H1 (cell line): ENCODE measurements at regions not wholly inside any gene's neighbourhood (a gene's known extent, or its start where the extent isn't known, plus 50 kb on each side); places are given as distances from the start of the nearest gene placed in this dataset.

ENCODE experiments used
- CTCF ChIA-PET: fragments of 300-600 bp; sonication (Branson Sonifier 250); formaldehyde crosslinking; loops from one replicate; lab custom pipeline; 2021; ENCODE audit not compliant: partially characterized antibody; lab: Charles Lee
- POLR2A ChIA-PET: fragments of 300-600 bp; sonication (Branson Sonifier 250); formaldehyde crosslinking; loops from one replicate; lab custom pipeline; 2021; ENCODE audit warnings: inconsistent platforms; ENCODE audit not compliant: partially characterized antibody; lab: Charles Lee
- DNase-seq, 2 experiments: peaks; one replicate each; pipeline versions ENCODE4 v3.0.0 to v3.0.0-alpha.2; 2010 to 2022; ENCODE audit warnings: low spot score in 2 of 2, low read depth in 1 of 2, mixed read lengths in 1 of 2
- FAIRE-seq: peaks from 2 replicates; lab custom pipeline; 2011; peaks lifted over from hg19 to GRCh38; lab: Jason Lieb, UNC
- H2AFZ ChIP-seq: 2 replicates; pipeline ENCODE4 v1.8.1; 2012; ENCODE audit warnings: low read length, inconsistent platforms
- H2AK5ac ChIP-seq: 2 replicates; pipeline ENCODE4 v1.6.1; 2013; ENCODE audit warnings: low read depth, low read length
- H2BK120ac ChIP-seq: replicated peaks from 2 replicates; pipeline ENCODE3; 2013; ENCODE audit warnings: low read depth, low read length, inconsistent platforms
- H2BK12ac ChIP-seq: 2 replicates; pipeline ENCODE4 v1.6.1; 2013; ENCODE audit warnings: low read depth, low read length
- H2BK15ac ChIP-seq: 2 replicates; pipeline ENCODE4 v1.6.1; 2013; ENCODE audit warnings: low read length
- H2BK20ac ChIP-seq: 2 replicates; pipeline ENCODE4 v1.6.1; 2013; ENCODE audit warnings: low read length
- H2BK5ac ChIP-seq: 2 replicates; pipeline ENCODE4 v1.6.1; 2013; ENCODE audit warnings: low read depth, low read length
- H3K14ac ChIP-seq: 2 replicates; pipeline ENCODE4 v1.6.1; 2013; ENCODE audit warnings: inconsistent platforms; ENCODE audit not compliant: insufficient read length
- H3K18ac ChIP-seq: 2 replicates; pipeline ENCODE4 v1.6.1; 2013; ENCODE audit warnings: low read length; ENCODE audit errors: extremely low read depth
- H3K23ac ChIP-seq: 2 replicates; pipeline ENCODE4 v1.6.1; 2013; ENCODE audit warnings: inconsistent platforms; ENCODE audit not compliant: insufficient read length
- H3K23me2 ChIP-seq: 2 replicates; pipeline ENCODE4 v1.6.1; 2013; ENCODE audit warnings: low read depth, low read length
- H3K27ac ChIP-seq: 2 replicates; pipeline ENCODE4 v1.6.1; 2011; ENCODE audit warnings: low read depth, low read length, inconsistent platforms
- H3K27me3 ChIP-seq, 4 experiments: replicated peaks in 1 of 4; 1 replicate in 1 of 4; 2 replicates in 3 of 4; pipeline versions ENCODE4 v1.6.1 to v1.8.1; 2011 to 2013; ENCODE audit warnings: low read length in 3 of 4, mild to moderate bottlenecking in 3 of 4, inconsistent platforms in 2 of 4, mixed read lengths in 2 of 4, moderate library complexity in 1 of 4; ENCODE audit not compliant: control insufficient read depth in 3 of 4, insufficient read depth in 3 of 4; ENCODE audit errors: extremely low read depth in 1 of 4
- H3K36me3 ChIP-seq, 4 experiments: 2 replicates each; pipeline versions ENCODE4 v1.6.1 to v1.8.1; 2011 to 2013; ENCODE audit warnings: mild to moderate bottlenecking in 4 of 4, low read length in 3 of 4, moderate library complexity in 2 of 4, control low read depth in 1 of 4, inconsistent platforms in 1 of 4; ENCODE audit not compliant: insufficient read depth in 4 of 4, control insufficient read depth in 2 of 4
- H3K4ac ChIP-seq: replicated peaks from 2 replicates; pipeline ENCODE3; 2013; ENCODE audit warnings: low read length, low read depth, mixed read lengths, inconsistent platforms; ENCODE audit not compliant: insufficient read length
- H3K4me1 ChIP-seq, 4 experiments: replicated peaks in 1 of 4; 1 replicate in 1 of 4; 2 replicates in 3 of 4; pipeline versions ENCODE4 v1.6.1 to v1.8.1; 2011 to 2013; ENCODE audit warnings: low read length in 3 of 4, inconsistent platforms in 2 of 4, mixed read lengths in 1 of 4; ENCODE audit not compliant: insufficient read depth in 4 of 4, control insufficient read depth in 3 of 4
- H3K4me2 ChIP-seq, 2 experiments: 2 replicates each; pipeline versions ENCODE4 v1.6.1 to v1.8.1; 2011 to 2013; ENCODE audit warnings: low read depth in 2 of 2, low read length in 2 of 2, control low read depth in 1 of 2, inconsistent platforms in 1 of 2, mild to moderate bottlenecking in 1 of 2; ENCODE audit not compliant: insufficient read depth in 1 of 2
- H3K4me3 ChIP-seq, 4 experiments: fragments of 200-600, 300-600 bp in 1 of 4; sonication (generic), shearing (Covaris generic), sonication (Bioruptor Twin) in 1 of 4; 2 replicates each; pipeline versions ENCODE4 v1.5.1 to v1.8.1; 2011 to 2016; ENCODE audit warnings: low read length in 4 of 4, low read depth in 3 of 4, control low read depth in 2 of 4, inconsistent platforms in 2 of 4, mild to moderate bottlenecking in 2 of 4, mixed read lengths in 1 of 4, moderate library complexity in 1 of 4; ENCODE audit not compliant: insufficient read depth in 2 of 4; ENCODE audit errors: extremely low read depth in 1 of 4
- H3K56ac ChIP-seq: replicated peaks from 2 replicates; pipeline ENCODE3; 2013; ENCODE audit warnings: low read depth, mild to moderate bottlenecking, mixed read lengths, low read length, inconsistent platforms; ENCODE audit not compliant: insufficient read length
- H3K79me1 ChIP-seq: 2 replicates; pipeline ENCODE4 v1.6.1; 2013; ENCODE audit warnings: low read depth, low read length, control low read depth
- H3K79me2 ChIP-seq, 2 experiments: 2 replicates each; pipeline versions ENCODE4 v1.6.1 to v1.8.1; 2012 to 2013; ENCODE audit warnings: low read length in 2 of 2, mild to moderate bottlenecking in 2 of 2, inconsistent platforms in 1 of 2; ENCODE audit not compliant: insufficient read depth in 2 of 2, control insufficient read depth in 1 of 2
- H3K9ac ChIP-seq, 4 experiments: replicated peaks in 1 of 4; 1 replicate in 1 of 4; 2 replicates in 3 of 4; pipeline versions ENCODE4 v1.6.1 to v1.8.1; 2011 to 2013; ENCODE audit warnings: low read depth in 3 of 4, low read length in 3 of 4, control low read depth in 2 of 4, mild to moderate bottlenecking in 2 of 4, moderate library complexity in 2 of 4, inconsistent platforms in 1 of 4; ENCODE audit errors: extremely low read depth in 1 of 4
- H3K9me3 ChIP-seq, 2 experiments: 2 replicates each; pipeline versions ENCODE4 v1.6.1 to v1.8.1; 2012 to 2013; ENCODE audit warnings: mild to moderate bottlenecking in 2 of 2, moderate library complexity in 2 of 2, control low read depth in 1 of 2, inconsistent platforms in 1 of 2, low read depth in 1 of 2, low read length in 1 of 2, mixed read lengths in 1 of 2; ENCODE audit not compliant: insufficient read depth in 2 of 2
- H4K20me1 ChIP-seq, 2 experiments: replicated peaks in 1 of 2; 2 replicates each; pipeline versions ENCODE3 to v1.8.1; 2011 to 2013; ENCODE audit warnings: inconsistent platforms in 2 of 2, low read length in 2 of 2, mild to moderate bottlenecking in 1 of 2; ENCODE audit not compliant: insufficient read depth in 2 of 2, control insufficient read depth in 1 of 2
- H4K5ac ChIP-seq: 2 replicates; pipeline ENCODE4 v1.6.1; 2013; ENCODE audit warnings: low read length, low read depth, mixed read lengths, inconsistent platforms; ENCODE audit not compliant: insufficient read length
- H4K8ac ChIP-seq: 2 replicates; pipeline ENCODE4 v1.8.0; 2013; ENCODE audit warnings: mild to moderate bottlenecking, moderate library complexity, low read length, inconsistent platforms; ENCODE audit not compliant: insufficient read depth; ENCODE audit errors: extremely low read depth
- H4K91ac ChIP-seq: replicated peaks from 2 replicates; pipeline ENCODE3; 2013; ENCODE audit warnings: low read length, mixed read lengths, inconsistent platforms; ENCODE audit not compliant: insufficient read length
- CHD1 ChIP-seq: IDR thresholded peaks from 2 replicates; pipeline ENCODE4 v1.6.1; 2012; ENCODE audit warnings: low read depth, low read length, improper control_type of control experiment
- EZH2 ChIP-seq: fragments of 200-600 bp; sonication (generic); IDR thresholded peaks from 2 replicates; pipeline ENCODE4 v1.7.1; 2012; ENCODE audit warnings: low read depth, mild to moderate bottlenecking, moderate library complexity, low read length, inconsistent platforms; ENCODE audit not compliant: severe bottlenecking
- FOSL1 ChIP-seq: IDR thresholded peaks from 2 replicates; pipeline ENCODE4 v1.6.1; 2011; ENCODE audit warnings: mild to moderate bottlenecking, low read depth, low read length, moderate library complexity; ENCODE audit not compliant: insufficient read depth
- HDAC2 ChIP-seq, 2 experiments: fragments of 300-600 bp in 1 of 2; sonication (generic) in 1 of 2; IDR thresholded peaks; 2 replicates each; pipeline ENCODE4 v1.6.1; 2011 to 2012; ENCODE audit warnings: low read depth in 2 of 2, low read length in 2 of 2, mild to moderate bottlenecking in 2 of 2, moderate library complexity in 2 of 2, borderline replicate concordance in 1 of 2, inconsistent platforms in 1 of 2
- HDAC6 ChIP-seq: IDR thresholded peaks from one replicate; pipeline ENCODE4 v1.7.1; 2012; ENCODE audit warnings: low read depth, mild to moderate bottlenecking, inconsistent platforms, low read length, moderate library complexity
- JUN ChIP-seq: IDR thresholded peaks from 2 replicates; pipeline ENCODE4 v1.6.1; 2011; ENCODE audit warnings: low read depth, mild to moderate bottlenecking, improper control_type of control experiment, low read length
- RBBP5 ChIP-seq: IDR thresholded peaks from 2 replicates; pipeline ENCODE4 v1.7.1; 2012; ENCODE audit warnings: low read depth, mild to moderate bottlenecking, inconsistent platforms, low read length, moderate library complexity, borderline replicate concordance
- RFX5 ChIP-seq: IDR thresholded peaks from 2 replicates; pipeline ENCODE4 v1.6.1; 2011; ENCODE audit warnings: low read depth, low read length, improper control_type of control experiment, borderline replicate concordance
- RNF2 ChIP-seq: fragments of 200-900, 300-1000 bp; sonication (generic); IDR thresholded peaks from 2 replicates; pipeline ENCODE4 v1.7.1; 2016; ENCODE audit warnings: borderline replicate concordance, low read depth, mild to moderate bottlenecking, antibody characterized with exemption, low read length; ENCODE audit not compliant: poor library complexity, severe bottlenecking; ENCODE audit errors: missing control alignments
- SIRT6 ChIP-seq: IDR thresholded peaks from one replicate; pipeline ENCODE4 v1.7.1; 2012; ENCODE audit warnings: low read length, inconsistent platforms
- SP2 ChIP-seq: IDR thresholded peaks from 2 replicates; pipeline ENCODE4 v1.6.1; 2012; ENCODE audit warnings: mild to moderate bottlenecking, low read length, inconsistent platforms
- TAF1 ChIP-seq: IDR thresholded peaks from 2 replicates; pipeline ENCODE4 v1.6.1; 2011; ENCODE audit warnings: mild to moderate bottlenecking, low read depth, low read length
- TBP ChIP-seq: IDR thresholded peaks from 2 replicates; pipeline ENCODE4 v1.6.1; 2011; ENCODE audit warnings: low read depth, low read length, improper control_type of control experiment
- WGBS, 2 experiments: shearing (Covaris generic) in 1 of 2; methylation state at CpG; one replicate each; pipeline versions ENCODE4 v1.1.6 to v1.1.7; 2013 to 2015; ENCODE audit warnings: low lambda C conversion rate in 2 of 2, mixed read lengths in 2 of 2, inconsistent platforms in 1 of 2, low coverage in 1 of 2, missing lambda C conversion rate in 1 of 2; ENCODE audit not compliant: insufficient replicate concordance in 2 of 2, insufficient coverage in 1 of 2, insufficient read length in 1 of 2; ENCODE audit errors: extremely low coverage in 1 of 2, missing lambda C conversion rate in 1 of 2; 5-methylcytosine and 5-hydroxymethylcytosine counted together
- TF ChIP-seq, protein P1 (sequence below): IDR thresholded peaks from 2 replicates; pipeline ENCODE4 v1.6.1; 2012; ENCODE audit warnings: inconsistent platforms

DNA sequence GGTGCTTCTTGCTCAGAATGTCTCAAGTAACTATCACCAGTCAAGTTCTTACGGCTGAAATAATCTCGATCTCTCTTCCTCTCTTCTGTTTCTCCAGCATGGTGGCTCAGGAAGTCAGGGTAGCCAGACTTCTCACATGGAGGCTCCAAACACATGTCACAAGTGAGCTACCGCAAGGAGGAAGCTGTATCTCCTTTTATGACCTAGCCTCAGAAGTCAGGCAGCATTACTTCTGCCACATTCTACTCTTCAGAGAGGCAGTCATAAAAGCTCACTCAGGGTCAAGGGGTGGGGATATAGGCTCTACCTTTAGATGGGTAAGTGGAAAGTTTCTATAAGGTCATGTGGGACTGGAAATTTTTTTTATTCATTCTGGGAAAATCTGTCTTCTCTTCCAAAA lies 86.6 kb upstream of the NEO1 start:
- no peak overlapping the region for H3K14ac ChIP-seq
- H3K36me3 ChIP-seq = no peaks in the 10 kb centered on the region
- H3K79me1 ChIP-seq = no peaks in the 10 kb centered on the region
- DNase-seq (no peak), FAIRE-seq (no peak)
- no peaks in the 10 kb centered on the region for H3K79me2 ChIP-seq
- TF ChIP-seq SP2 = no peak
- TF ChIP-seq JUN = no peak
- TF ChIP-seq RBBP5 = no peak
- TF ChIP-seq TBP = no peak
- no peak for TF ChIP-seq CHD1
- no peak for TF ChIP-seq HDAC2 (IDR thresholded peaks at IDR 0.05; ENCODE audit: borderline replicate concordance in 1 of 2, low read depth in 2 of 2, low read length in 2 of 2)
- no peak for TF ChIP-seq EZH2
- TF ChIP-seq TAF1 = no peak
- no peak for TF ChIP-seq FOSL1
- TF ChIP-seq, protein P1, sequence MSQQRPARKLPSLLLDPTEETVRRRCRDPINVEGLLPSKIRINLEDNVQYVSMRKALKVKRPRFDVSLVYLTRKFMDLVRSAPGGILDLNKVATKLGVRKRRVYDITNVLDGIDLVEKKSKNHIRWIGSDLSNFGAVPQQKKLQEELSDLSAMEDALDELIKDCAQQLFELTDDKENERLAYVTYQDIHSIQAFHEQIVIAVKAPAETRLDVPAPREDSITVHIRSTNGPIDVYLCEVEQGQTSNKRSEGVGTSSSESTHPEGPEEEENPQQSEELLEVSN = no peak
- TF ChIP-seq SIRT6 = no peak
- TF ChIP-seq HDAC6 = no peak
- no peak for TF ChIP-seq RFX5
- no peak for TF ChIP-seq RNF2
- 78% methylated on average over 3 of the region's 3 CpGs; no CpG with 5 or more reads in 1 of the 2 experiments for WGBS, 2 experiments
- H2BK120ac ChIP-seq = no peak overlapping the region
- no peaks in the 10 kb centered on the region for H3K23me2 ChIP-seq
- no peak overlapping the region for H2AFZ ChIP-seq
- no peak overlapping the region for H4K5ac ChIP-seq
- no peak overlapping the region for H4K8ac ChIP-seq
- H2BK12ac ChIP-seq = no peak overlapping the region
- no peak overlapping the region for H2BK15ac ChIP-seq
- no peak overlapping the region for H3K4me2 ChIP-seq
- H3K23ac ChIP-seq = no peak overlapping the region
- POLR2A ChIA-PET = interaction anchor here (0.5 kb wide), 1 partner anchor 13 kb away, joined by 5 read pairs; no protein-coding TSS in a partner anchor
- no peak overlapping the region for H3K4me3 ChIP-seq
- no peaks in the 10 kb centered on the region for H3K4me1 ChIP-seq
- no peak overlapping the region for H2BK5ac ChIP-seq
- no peak overlapping the region for H3K18ac ChIP-seq
- H2BK20ac ChIP-seq = no peak overlapping the region
- no peak overlapping the region for H3K27ac ChIP-seq
- no peak overlapping the region for H3K56ac ChIP-seq
- H3K9me3 ChIP-seq = peaks cover 3 to 7% of the 10 kb centered on the region in 2 experiments; a peak in 3 of 4 replicates
- H3K9ac ChIP-seq = no peak overlapping the region
- no peaks in the 10 kb centered on the region for H4K20me1 ChIP-seq
- no peak overlapping the region for H2AK5ac ChIP-seq
- H4K91ac ChIP-seq = no peak overlapping the region
- no peak overlapping the region for H3K4ac ChIP-seq
- H3K27me3 ChIP-seq = no peaks in the 10 kb centered on the region
- CTCF ChIA-PET = interaction anchor here (0.9 to 1.5 kb wide), 3 partner anchors 10 to 131 kb away, joined by 3 to 5 read pairs (median 4); no protein-coding TSS in a partner anchor
